ENCODE measurements at regions not wholly inside any gene's neighbourhood (a gene's known extent, or its start where the extent isn't known, plus 50 kb on each side); places are given as distances from the start of the nearest gene placed in this dataset.

- DNase-seq (ENCODE audit: low spot score), result no peak
Observed at GRCh38 chr3:34780294-34780693, 859.0 kb upstream of the ARPP21 start.

GRCh38 chr3:34780973-34781372 lies 858.4 kb upstream of the ARPP21 start:
- DNase-seq (ENCODE audit: low spot score), result no peak

GRCh38 chr3:34782871-34783270 lies 856.5 kb upstream of the ARPP21 start:
- DNase-seq (ENCODE audit: low spot score), result no peak

GRCh38 chr3:34783876-34784275 lies 855.4 kb upstream of the ARPP21 start:
- no peak for DNase-seq (ENCODE audit: low spot score)

- no peak for DNase-seq (ENCODE audit: low spot score)
Observed at GRCh38 chr3:34793057-34793456, 846.3 kb upstream of the ARPP21 start.

- DNase-seq (ENCODE audit: low spot score), result no peak
Observed at GRCh38 chr3:34807611-34808010, 831.7 kb upstream of the ARPP21 start.

- no peak for DNase-seq (ENCODE audit: low spot score)
Observed at GRCh38 chr3:34808287-34808686, 831.0 kb upstream of the ARPP21 start.

GRCh38 chr3:34828847-34829246 lies 810.5 kb upstream of the ARPP21 start:
- DNase-seq (ENCODE audit: low spot score), result no peak

- DNase-seq (ENCODE audit: low spot score), result no peak
Observed at GRCh38 chr3:34832865-34833508, 806.3 kb upstream of the ARPP21 start.

GRCh38 chr3:34837848-34838741 lies 801.2 kb upstream of the ARPP21 start:
- no peak for DNase-seq (ENCODE audit: low spot score)

- DNase-seq (ENCODE audit: low spot score), result no peak
Observed at GRCh38 chr3:34842706-34843480, 796.4 kb upstream of the ARPP21 start.

- DNase-seq (ENCODE audit: low spot score), result no peak
Observed at GRCh38 chr3:34844323-34844620, 795.1 kb upstream of the ARPP21 start.

GRCh38 chr3:34851137-34851536 lies 788.2 kb upstream of the ARPP21 start:
- DNase-seq (ENCODE audit: low spot score), result peak; percentile 24

- no peak for DNase-seq (ENCODE audit: low spot score)
Observed at GRCh38 chr3:34852844-34853439, 786.4 kb upstream of the ARPP21 start.

GRCh38 chr3:34856081-34856947 lies 783.0 kb upstream of the ARPP21 start:
- DNase-seq (ENCODE audit: low spot score), result peak; percentile 52

GRCh38 chr3:34858067-34858660 lies 781.2 kb upstream of the ARPP21 start:
- DNase-seq (ENCODE audit: low spot score), result no peak

GRCh38 chr3:34859746-34860145 lies 779.6 kb upstream of the ARPP21 start:
- DNase-seq (ENCODE audit: low spot score), result no peak

- DNase-seq (ENCODE audit: low spot score), result no peak
Observed at GRCh38 chr3:34862456-34862855, 776.9 kb upstream of the ARPP21 start.

GRCh38 chr3:34863485-34863884 lies 775.8 kb upstream of the ARPP21 start:
- peak; percentile 18 for DNase-seq (ENCODE audit: low spot score)

- DNase-seq (ENCODE audit: low spot score), result no peak
Observed at GRCh38 chr3:34864011-34864410, 775.3 kb upstream of the ARPP21 start.

- DNase-seq (ENCODE audit: low spot score), result no peak
Observed at GRCh38 chr3:34865346-34865745, 774.0 kb upstream of the ARPP21 start.

Measured in umbilical cord (tissue), 1 donor.